HG02885 (cell line): ENCODE measurements at regions not wholly inside any gene's neighbourhood (a gene's known extent, or its start where the extent isn't known, plus 50 kb on each side); places are given as distances from the start of the nearest gene placed in this dataset.

Source experiments
- ATAC-seq: cut with Tn5 transposase; IDR thresholded peaks from one replicate; pipeline ENCODE4 v1.9.1; 2021; ENCODE audit warnings: mild to moderate bottlenecking; ENCODE audit not compliant: unreplicated experiment, poor library complexity

GRCh38 chr20:17840423-17840822 is 128.2 kb downstream of the SNX5 start:
- ATAC-seq: no peak

GRCh38 chr20:17838921-17839320 is 129.7 kb downstream of the SNX5 start:
- ATAC-seq: no peak

- ATAC-seq: no peak
These were observed 131.4 kb downstream of the SNX5 start for GRCh38 chr20:17837179-17837578.

GRCh38 chr20:17836303-17836861 is 132.2 kb downstream of the SNX5 start:
- no peak for ATAC-seq

- no peak for ATAC-seq
These were observed 132.7 kb downstream of the SNX5 start for GRCh38 chr20:17835934-17836300.

- no peak for ATAC-seq
These were observed 133.2 kb downstream of the SNX5 start for GRCh38 chr20:17835240-17835933.

GRCh38 chr20:17834804-17835203 is 133.8 kb downstream of the SNX5 start:
- ATAC-seq: no peak

- no peak for ATAC-seq
These were observed 133.4 kb downstream of the BANF2 start for GRCh38 chr20:17833036-17833674.

GRCh38 chr20:17832236-17832915 is 132.6 kb downstream of the BANF2 start:
- no peak for ATAC-seq

- no peak for ATAC-seq
These were observed 128.9 kb downstream of the BANF2 start for GRCh38 chr20:17828598-17829144.

GRCh38 chr20:17827759-17828559 is 128.2 kb downstream of the BANF2 start:
- no peak for ATAC-seq

- no peak for ATAC-seq
These were observed 127.3 kb downstream of the BANF2 start for GRCh38 chr20:17827079-17827478.

GRCh38 chr20:17825960-17826843 is 126.4 kb downstream of the BANF2 start:
- ATAC-seq: peak; percentile 94

- peak; percentile 6 for ATAC-seq
These were observed 125.6 kb downstream of the BANF2 start for GRCh38 chr20:17825252-17825959.

- ATAC-seq: no peak
These were observed 125.0 kb downstream of the BANF2 start for GRCh38 chr20:17824676-17825251.

- no peak for ATAC-seq
These were observed 123.8 kb downstream of the BANF2 start for GRCh38 chr20:17823409-17824144.

GRCh38 chr20:17822540-17823408 is 123.0 kb downstream of the BANF2 start:
- ATAC-seq: no peak
